ENCODE measurements at regions not wholly inside any gene's neighbourhood (a gene's known extent, or its start where the extent isn't known, plus 50 kb on each side); places are given as distances from the start of the nearest gene placed in this dataset.

- TF ChIP-seq POLR2A (IDR thresholded peaks at IDR 0.05) (no peak), POLR2AphosphoS5 (IDR thresholded peaks at IDR 0.05) (no peak)
- TF ChIP-seq, protein P1, sequence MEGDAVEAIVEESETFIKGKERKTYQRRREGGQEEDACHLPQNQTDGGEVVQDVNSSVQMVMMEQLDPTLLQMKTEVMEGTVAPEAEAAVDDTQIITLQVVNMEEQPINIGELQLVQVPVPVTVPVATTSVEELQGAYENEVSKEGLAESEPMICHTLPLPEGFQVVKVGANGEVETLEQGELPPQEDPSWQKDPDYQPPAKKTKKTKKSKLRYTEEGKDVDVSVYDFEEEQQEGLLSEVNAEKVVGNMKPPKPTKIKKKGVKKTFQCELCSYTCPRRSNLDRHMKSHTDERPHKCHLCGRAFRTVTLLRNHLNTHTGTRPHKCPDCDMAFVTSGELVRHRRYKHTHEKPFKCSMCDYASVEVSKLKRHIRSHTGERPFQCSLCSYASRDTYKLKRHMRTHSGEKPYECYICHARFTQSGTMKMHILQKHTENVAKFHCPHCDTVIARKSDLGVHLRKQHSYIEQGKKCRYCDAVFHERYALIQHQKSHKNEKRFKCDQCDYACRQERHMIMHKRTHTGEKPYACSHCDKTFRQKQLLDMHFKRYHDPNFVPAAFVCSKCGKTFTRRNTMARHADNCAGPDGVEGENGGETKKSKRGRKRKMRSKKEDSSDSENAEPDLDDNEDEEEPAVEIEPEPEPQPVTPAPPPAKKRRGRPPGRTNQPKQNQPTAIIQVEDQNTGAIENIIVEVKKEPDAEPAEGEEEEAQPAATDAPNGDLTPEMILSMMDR (IDR thresholded peaks at IDR 0.05): no peak
These were observed 101.9 kb upstream of the TNR start for GRCh38 chr1:175845338-175845737.

All from gastroesophageal sphincter (tissue), 3 donors.